H1 (cell line): ENCODE measurements at regions not wholly inside any gene's neighbourhood (a gene's known extent, or its start where the extent isn't known, plus 50 kb on each side); places are given as distances from the start of the nearest gene placed in this dataset.

Source experiments
- ATF3 ChIP-seq: IDR thresholded peaks from 2 replicates; pipeline ENCODE4 v1.6.1; 2011; ENCODE audit warnings: low read depth, mild to moderate bottlenecking, low read length; ENCODE audit not compliant: insufficient read depth
- CBX8 ChIP-seq: fragments of 300-800, 300-1000 bp; sonication (generic); IDR thresholded peaks from 2 replicates; pipeline ENCODE4 v1.7.1; 2016; ENCODE audit warnings: low read depth, low read length, borderline replicate concordance
- CTBP2 ChIP-seq: IDR thresholded peaks from 2 replicates; pipeline ENCODE4 v1.7.0; 2011; ENCODE audit warnings: borderline replicate concordance, mild to moderate bottlenecking, moderate library complexity, mixed read lengths, low read length; ENCODE audit not compliant: insufficient read depth, insufficient read length
- CTCF ChIP-seq, 3 experiments: IDR thresholded peaks; 1 replicate in 2 of 3; 2 replicates in 1 of 3; pipeline versions ENCODE4 v1.5.1 to v1.6.1; 2011; ENCODE audit warnings: low read length in 3 of 3, mild to moderate bottlenecking in 3 of 3, inconsistent platforms in 2 of 3, low read depth in 1 of 3, moderate library complexity in 1 of 3; ENCODE audit not compliant: insufficient read depth in 1 of 3; ENCODE audit errors: control extremely low read depth in 1 of 3
- EZH2 ChIP-seq: fragments of 200-600 bp; sonication (generic); IDR thresholded peaks from 2 replicates; pipeline ENCODE4 v1.7.1; 2012; ENCODE audit warnings: low read depth, mild to moderate bottlenecking, moderate library complexity, low read length, inconsistent platforms; ENCODE audit not compliant: severe bottlenecking
- JUN ChIP-seq: IDR thresholded peaks from 2 replicates; pipeline ENCODE4 v1.6.1; 2011; ENCODE audit warnings: low read depth, mild to moderate bottlenecking, improper control_type of control experiment, low read length
- KDM1A ChIP-seq: fragments of 200-600, 300-600 bp; sonication (generic); IDR thresholded peaks from 2 replicates; pipeline ENCODE4 v1.7.1; 2016; ENCODE audit warnings: mild to moderate bottlenecking, low read length, borderline replicate concordance
- POLR2A ChIP-seq, 2 experiments: IDR thresholded peaks; 1 replicate in 1 of 2; 2 replicates in 1 of 2; pipeline ENCODE4 v1.6.1; 2011; ENCODE audit warnings: low read depth in 2 of 2, low read length in 2 of 2, mild to moderate bottlenecking in 2 of 2; ENCODE audit errors: control extremely low read depth in 1 of 2
- RNF2 ChIP-seq: fragments of 200-900, 300-1000 bp; sonication (generic); IDR thresholded peaks from 2 replicates; pipeline ENCODE4 v1.7.1; 2016; ENCODE audit warnings: borderline replicate concordance, low read depth, mild to moderate bottlenecking, antibody characterized with exemption, low read length; ENCODE audit not compliant: poor library complexity, severe bottlenecking; ENCODE audit errors: missing control alignments
- TEAD4 ChIP-seq: IDR thresholded peaks from 2 replicates; pipeline ENCODE4 v1.6.1; 2012; ENCODE audit warnings: low read depth, low read length, inconsistent platforms, mixed read lengths
- USF2 ChIP-seq: IDR thresholded peaks from 2 replicates; pipeline ENCODE4 v1.6.1; 2011; ENCODE audit warnings: low read length, improper control_type of control experiment
- YY1 ChIP-seq: IDR thresholded peaks from 2 replicates; pipeline ENCODE4 v1.6.1; 2011; ENCODE audit warnings: low read depth, mild to moderate bottlenecking, low read length

- TF ChIP-seq CBX8: no peak
- no peak for TF ChIP-seq CTCF (IDR thresholded peaks at IDR 0.05; ENCODE audit: control extremely low read depth in 1 of 3, insufficient read depth in 1 of 3, low read depth in 1 of 3, low read length in 3 of 3)
- TF ChIP-seq USF2: no peak
- TF ChIP-seq RNF2: no peak
- TF ChIP-seq TEAD4: no peak
- no peak for TF ChIP-seq YY1
- no peak for TF ChIP-seq KDM1A
- no peak for TF ChIP-seq EZH2
- no peak for TF ChIP-seq ATF3
- TF ChIP-seq CTBP2: no peak
- TF ChIP-seq JUN: no peak
- TF ChIP-seq POLR2A (IDR thresholded peaks at IDR 0.05; ENCODE audit: control extremely low read depth in 1 of 2, low read depth in 2 of 2, low read length in 2 of 2): no peak
Measured at GRCh38 chr13:85445534-85445933, 353.7 kb downstream of the SLITRK6 start.
